GM18868 (cell line): ENCODE measurements at regions not wholly inside any gene's neighbourhood (a gene's known extent, or its start where the extent isn't known, plus 50 kb on each side); places are given as distances from the start of the nearest gene placed in this dataset.

Source experiments
- ATAC-seq: cut with Tn5 transposase; IDR thresholded peaks from one replicate; pipeline ENCODE4 v1.9.1; 2021; ENCODE audit warnings: mild to moderate bottlenecking, moderate library complexity; ENCODE audit not compliant: unreplicated experiment

DNA sequence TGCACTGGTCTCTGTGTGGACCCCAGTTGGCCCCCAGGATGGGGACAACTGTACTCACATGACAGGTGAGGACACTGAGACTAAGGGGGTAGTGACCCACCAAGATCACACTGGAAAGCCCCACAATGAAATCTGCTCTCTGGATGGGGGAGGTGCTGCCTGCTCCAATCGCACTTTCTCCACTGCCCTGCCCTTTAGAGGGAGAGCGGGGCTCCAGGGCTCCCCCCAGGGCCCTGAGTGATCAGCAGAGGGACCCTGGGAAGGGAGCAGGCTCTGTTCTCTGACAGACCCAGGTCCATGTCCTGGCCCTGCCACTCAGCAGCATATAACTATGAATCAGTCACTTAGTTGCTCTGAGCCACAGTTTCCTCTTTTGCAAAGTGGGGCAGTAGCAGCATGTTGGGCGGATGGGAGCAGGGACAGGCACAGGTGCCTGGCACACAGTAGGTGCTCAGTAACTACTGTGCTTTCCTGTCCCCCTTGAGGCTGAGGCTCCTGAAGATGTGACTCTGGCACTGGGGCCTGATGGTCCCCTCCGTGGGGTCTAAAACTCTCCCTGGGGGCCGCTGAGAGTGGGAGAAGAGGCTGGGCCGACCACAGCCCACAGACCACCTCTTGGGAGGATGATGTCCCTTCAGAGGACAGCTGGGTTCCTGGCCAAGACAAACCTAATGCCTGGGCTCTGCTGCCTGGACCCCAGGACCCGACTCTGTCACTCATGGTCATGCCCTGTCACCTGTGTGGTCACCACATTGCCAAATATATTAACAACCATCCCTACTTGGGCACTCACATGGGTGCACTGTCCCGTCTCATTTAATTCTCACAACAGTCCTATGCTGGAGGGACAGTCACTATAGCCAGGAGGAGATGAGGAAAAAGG, 222.7 kb downstream of the PTPRU start:
- no peak for ATAC-seq

DNA sequence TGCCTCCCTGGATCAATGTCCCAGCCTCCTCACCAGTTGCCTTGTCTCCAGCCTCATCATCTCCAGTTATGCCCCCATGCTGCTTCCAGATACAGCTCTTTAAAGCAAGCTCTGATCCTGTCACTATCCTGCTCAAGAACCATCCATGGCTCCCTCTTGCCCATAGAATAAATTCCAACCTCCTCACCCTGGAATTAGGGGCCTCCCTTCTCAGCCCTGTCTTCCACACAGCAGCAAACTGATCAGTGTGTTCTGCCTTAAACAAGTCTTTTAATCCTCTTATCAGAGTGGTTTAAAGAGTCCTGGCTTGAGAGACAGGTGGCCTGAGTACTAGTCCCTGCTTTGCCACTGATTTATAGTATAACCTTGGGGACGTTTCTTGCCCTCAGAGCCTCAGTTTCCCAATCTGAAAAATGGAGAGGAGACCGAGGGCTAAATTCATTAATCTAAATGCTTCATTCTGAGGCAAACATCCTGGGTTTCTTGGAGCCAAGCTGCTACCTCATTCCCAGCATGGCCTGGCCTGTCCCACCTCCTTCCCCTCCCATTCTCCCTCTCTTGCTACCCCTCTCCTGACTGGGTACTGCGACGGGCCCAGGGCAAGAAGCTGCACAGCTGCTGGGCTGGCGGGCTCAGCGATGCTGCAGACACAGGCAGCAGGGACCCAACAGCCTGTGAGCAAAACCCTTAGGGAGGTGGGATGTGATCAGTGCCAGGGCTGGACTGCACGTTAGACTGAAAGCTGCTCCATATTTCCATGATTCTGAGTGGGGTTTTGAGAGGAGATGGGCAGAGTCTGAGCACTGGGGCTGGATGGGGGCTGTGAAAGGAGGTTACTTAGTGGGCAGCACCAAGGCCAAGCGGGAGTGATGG, 221.4 kb downstream of the PTPRU start:
- no peak for ATAC-seq

DNA sequence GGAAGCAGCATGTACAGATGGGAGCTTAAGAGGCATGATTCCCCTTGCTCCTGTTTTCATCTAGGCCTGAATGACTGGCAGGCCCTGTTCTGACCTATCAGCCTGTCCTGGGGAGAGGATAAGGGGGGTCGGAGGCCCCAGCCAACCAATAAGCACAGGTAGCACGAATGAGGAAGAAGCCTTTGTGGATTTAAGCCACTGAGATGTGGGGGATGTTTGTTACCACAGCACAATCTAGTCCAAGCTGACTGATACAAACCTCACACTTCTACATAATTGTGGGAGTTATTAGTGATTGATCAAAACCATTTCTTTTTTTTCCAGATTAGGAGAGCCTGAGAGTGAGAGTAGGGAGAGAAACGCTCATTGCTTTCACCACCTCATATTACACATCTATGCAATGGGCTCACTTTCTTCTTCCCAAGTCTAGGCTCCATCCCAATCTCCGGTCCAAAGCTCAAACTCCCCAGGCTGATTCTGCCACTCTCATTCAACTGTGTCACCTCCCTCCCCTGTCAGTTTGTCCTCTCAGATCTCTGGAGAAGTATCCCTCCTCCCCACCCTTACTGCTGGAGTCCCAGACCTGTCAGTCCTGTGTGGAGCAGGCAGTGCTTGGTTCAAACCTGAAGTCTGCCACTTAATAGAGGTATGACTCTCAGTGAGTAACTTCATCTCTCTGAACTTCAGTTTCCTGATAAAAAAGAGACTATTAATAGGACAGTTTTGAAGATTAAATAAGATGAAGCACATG, 220.5 kb downstream of the PTPRU start:
- no peak for ATAC-seq

DNA sequence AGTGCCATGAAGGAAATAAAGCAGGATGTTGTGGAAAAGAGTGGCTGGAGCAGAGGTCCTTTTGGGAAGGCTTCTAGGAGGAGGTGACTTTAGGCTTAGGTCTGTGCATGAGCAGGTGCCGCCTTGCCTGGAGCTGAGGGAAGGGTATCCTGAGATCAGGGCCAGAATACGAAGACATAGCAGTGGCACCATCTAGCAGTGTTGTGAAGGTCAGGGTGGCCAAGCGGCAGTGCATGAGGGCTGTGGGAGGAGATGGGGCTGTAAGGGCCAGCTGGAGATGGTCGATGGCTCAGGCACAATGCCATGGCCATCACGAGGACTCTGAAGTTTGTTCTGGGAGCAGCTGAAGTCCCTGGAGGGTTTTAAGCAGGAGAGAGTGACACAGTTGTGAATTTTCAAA, 219.5 kb downstream of the PTPRU start:
- no peak for ATAC-seq

DNA sequence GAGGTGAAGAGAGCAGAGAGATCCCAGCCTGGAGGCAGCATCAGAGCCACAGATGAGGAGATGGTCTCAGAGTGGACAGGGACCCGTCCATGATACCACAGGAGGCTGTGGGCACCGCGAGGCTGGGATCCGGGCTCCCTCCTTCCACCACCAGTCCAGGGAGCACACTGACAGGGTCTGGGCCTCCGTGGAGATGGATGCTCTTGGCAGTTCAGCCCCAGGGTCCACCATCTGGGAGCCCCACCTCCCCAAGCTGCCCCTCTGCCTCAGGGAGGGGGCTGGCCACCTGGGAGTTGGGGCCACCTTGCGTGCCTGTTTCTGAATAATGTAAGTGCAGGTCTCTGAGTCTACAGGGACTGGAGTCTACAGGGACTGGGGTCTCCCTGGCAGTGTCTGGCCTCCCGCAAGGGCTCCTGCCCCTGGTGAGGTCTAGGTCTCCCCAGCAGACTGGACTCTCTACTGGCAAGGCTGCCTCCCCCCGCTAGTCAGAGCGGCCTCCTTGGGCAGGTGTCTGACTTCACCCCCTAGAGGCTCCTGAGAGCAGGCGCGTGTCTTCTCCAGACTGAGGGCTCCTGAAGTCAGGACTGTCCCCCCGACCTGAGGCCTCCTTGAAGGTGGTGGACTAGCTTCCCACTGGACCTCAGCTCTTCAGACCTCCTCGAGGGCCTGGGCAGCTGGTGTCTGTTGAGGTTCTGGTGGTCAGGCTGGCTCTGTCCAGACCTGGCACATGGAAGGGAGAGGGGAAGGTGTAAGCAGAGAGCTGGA, 218.5 kb downstream of the PTPRU start:
- ATAC-seq = no peak

DNA sequence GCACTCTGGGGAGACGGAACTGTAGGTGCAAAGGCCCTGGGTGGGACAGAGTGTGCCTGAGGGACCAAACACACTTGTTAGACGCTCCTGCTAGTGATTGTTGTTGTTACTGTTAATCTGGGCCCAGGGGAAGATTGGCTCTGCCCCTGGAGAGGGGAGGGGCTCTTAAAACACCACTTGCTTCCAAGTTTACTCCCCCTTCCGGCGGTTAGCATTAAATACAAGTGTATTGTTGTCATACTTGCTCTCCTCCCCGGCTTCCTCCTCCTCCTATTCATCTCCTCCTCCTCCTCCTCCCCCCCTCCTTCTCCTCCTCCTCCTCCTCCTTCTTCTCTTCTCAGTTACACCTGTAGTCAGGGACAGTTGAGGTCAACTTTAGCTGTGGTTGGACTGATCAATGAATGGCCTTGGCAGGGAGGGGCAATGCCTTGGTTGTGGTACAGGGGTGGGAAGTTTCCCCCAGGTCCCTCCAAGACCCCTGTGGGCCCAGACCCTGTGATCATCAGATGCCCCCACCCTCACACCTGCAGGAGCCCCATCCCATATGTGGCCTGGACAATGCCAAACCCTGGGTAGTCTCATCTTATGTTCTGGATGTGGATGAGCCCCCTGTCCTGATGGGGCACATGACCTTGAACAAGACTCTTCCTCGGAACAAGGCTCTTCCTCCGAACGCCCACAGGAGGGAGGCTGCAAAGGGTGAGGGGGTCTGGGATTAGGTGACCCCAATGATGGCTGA, 217.3 kb downstream of the PTPRU start:
- ATAC-seq = no peak

DNA sequence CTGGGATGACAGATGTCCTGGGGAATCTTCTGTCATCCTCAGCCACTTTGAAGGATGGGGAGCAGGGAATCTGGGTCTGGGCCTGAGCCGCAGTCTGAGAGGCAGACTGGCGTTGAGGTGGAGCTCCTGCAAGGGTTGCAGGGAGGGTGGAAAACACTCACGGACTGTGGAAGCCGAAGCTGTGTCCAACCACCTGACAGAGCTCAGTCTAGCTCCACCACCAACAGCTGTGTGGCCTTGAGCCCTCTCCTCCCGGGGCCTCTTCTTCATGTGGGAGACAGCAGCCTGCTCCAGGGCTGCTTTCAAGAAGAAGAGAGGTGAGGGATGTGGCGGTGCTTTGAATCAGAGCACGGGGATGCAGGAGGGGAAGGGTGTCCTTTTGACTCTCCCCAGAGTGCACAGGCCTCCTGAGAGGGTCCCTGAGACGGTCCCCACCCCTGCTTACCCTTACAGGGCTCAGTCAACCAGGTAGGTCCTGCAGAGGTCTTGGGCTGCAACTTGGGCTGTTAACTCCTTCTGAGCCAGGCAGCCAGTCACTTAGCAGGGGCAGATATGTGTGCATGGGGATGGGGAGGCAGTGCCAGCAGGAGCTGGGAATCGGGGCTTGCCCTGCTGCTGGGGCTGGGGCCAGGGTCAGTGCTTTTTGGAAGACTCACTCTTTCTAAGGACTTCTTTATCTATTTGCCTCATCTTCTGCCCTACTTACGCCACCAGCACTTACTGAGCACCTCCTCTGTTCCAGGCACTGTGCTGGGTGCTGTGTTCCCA, 216.3 kb downstream of the PTPRU start:
- ATAC-seq = no peak

DNA sequence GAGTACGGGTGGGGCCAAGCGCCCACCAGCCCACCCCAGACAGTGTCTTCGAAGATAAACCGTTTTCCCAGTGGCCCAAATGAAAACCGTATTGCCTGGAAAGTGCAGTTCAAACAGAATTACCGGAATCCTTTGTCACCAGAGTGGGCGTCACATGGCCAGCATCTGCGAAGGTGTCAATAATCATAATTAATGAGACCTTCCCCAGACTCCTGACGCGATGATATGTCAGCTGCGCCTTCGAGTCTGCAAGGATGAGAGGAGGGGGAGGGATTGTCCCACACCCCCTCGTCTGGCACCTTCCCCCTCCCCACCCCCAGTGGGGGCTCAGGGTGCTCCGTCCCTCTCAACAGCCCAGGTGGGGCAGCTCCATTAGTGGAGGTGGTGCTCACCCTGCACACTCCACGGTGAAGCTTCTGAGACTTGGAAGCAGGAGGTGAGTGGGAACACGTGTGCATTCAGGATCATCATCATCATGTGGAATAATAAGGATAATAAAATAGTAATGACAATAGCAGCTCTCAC, 215.1 kb downstream of the PTPRU start:
- no peak for ATAC-seq

DNA sequence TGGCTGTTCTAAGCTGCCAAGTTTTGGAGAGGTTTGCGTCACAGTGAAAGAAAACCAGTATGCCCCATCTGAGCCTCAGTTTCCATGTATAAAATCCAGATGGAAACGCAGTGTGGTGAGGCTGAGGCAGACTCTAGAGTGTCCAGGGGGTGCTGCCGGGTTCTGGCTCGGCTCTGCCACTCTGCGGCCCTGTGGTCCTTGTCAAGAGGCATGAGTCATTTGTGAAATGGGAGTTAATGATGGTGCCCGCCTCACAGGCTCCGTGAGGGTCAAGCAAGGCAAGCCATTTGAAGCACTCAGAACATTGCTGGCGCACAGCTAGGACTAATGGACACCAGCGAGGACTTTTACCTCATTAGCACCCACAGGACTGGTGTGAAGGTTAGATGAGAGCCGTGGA, 214.3 kb downstream of the PTPRU start:
- no peak for ATAC-seq

DNA sequence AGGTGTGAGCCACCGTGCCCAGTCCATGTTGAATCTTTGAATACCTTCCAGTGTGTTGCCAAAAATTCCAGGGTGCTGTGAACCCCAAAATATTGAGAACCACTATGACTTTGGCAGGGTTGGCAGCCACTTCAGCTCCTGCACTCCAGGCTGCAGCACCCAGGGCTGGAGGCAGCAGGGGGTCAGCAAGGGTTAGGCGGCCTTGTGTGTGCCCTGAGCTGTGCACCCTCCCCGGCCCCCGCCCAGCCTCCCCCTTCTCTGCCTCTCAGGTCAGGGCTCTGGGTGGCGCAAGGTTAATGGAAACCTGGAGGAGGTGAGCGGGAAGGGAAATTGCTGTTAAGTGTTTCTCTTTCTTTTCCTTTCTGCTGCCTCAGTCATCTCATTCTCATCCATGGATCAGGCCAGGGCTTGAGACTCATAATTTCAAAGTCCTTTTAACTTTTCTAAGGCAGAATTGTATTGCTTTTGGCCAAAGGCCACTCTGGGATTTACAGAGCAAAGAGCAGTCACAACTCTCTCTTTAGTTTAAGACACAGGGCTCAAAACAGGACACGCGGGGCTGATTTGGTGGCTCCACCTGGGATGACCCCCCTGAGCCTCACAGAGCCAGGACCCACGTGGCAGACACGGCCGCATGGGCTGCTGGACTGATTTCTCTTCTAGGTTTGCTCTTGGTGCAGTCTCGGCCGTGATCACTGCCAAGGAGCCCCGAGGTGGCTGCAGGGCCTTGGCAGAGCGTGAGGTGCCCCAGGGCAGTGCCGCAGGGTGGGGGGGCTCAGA, 212.3 kb downstream of the PTPRU start:
- ATAC-seq = no peak

DNA sequence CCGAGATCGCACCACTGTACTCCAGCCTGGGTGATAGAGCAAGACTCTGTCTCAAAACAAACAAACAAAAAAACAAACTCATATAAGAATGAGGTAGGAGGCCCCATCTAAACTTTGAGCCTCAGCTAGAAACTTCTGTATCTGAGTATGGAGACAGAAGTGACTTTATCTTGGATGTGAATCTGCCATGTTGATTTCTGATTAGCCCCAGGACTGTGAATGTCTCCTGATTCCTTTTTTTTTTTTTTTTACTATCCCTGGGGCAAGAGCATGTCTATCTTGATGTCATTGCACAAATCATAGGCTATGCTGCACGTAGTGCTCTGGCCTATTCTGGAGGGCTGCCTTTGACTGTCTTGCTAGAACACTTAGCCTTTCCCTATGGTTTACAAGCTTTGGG, 211.0 kb downstream of the PTPRU start:
- ATAC-seq = no peak

DNA sequence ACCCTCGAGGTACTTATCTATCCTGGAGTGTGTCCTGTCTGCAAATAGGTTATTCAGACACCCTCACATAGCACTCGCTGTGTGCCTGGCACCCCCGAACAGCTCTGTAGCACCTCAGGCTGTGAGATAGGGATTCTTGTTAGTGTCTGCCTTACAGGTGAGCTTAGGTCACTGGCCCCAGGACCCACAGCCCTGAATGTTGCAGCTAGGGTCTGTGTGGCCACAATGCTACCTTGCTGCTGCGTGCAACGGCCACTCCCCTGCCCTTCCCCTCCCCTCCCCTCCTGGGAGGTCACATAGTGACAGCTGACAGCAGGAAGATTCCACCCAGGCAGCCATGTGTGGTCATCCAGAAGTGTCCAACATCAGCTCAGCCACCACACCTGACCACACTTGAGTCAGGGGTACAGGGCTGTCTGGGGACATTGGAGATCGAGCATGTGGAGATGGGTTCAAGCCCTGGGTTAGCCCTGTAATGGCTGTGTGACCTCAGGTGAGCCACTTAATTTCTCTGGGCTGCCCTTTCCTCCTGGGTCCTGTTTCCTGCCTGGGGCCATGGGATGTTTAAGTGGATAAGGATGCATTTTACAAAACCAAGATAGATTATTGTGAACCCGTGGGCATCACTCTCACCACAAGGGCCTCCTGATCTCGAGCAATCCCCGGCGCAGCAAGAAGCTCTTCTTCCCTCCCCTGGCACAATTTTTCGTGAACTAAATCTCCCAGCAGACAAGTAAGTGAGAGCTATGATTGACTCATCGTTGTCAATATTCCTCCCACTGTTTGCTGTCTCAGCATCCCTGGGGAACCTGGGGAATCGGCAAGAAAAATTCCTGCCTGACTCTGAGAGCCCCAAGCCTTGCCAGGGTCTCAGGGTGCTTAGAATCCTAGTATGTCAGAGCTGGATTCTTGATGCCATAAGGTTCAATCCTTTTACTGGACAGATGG, 208.7 kb downstream of the PTPRU start:
- ATAC-seq = no peak

DNA sequence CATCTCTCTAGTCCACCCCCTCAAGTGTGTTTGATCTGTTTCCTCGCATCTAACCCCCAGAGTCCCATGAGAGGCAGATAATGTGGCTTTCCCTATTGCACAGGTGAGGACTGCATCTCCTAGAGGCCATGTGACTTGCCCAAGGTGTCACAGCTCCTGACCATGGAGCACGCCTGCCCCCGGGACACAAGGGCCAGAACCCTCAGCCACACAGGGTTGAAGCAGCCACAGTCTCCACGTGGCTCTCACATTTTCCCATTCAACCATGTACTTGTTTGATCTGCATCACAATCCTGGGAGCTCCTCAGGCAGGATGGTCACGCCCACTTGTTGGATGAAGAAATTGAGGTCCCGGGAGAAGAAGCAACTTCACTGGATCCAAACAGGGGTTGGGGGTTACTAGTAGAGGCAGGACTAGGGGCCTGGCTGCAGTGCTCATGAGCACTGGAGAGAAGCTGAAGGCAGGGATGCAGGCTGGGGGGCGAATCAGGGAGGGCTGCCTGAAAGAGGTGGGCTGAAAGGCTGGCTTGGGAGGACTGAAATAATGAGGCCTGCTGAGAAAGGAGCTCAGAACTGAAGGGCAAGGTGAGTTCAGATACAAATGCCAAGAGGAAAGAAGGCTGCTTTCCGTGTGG, 207.9 kb downstream of the PTPRU start:
- ATAC-seq = no peak

DNA sequence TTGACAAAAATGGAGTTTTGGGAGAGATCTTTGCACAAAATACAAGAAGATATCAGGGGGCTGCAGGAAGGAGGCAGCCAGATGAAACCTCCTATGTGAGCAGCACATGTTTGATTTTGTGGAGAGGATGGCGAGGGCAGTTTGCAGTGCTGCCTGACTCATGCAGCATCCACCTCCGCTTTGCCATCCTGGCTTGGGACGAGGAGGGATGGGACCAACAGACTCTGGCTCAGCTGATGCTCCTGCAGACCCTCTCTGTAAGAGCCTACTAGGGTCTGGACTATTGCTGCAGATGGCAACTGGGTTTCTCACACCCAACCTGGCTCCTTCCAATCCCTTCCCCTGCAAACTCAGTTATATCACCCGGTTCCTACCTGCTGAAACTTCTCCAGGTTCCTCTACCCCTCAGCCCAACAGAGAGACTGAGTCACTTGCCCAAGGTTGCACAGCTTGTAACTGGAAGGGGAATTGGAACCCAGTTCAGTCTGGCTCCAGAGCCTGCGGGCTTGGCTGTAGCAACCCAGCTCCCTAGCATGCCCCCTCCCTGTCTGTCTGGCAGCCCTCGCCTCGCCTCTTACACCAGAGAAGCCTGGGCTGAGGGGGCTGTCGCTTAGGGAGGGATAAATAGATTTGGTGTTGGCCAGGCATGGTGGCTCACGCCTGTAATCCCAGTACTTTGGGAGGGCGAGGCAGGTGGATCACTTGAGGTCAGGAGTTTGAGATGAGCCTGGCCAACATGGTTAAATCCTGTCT, 205.8 kb downstream of the PTPRU start:
- ATAC-seq = no peak

DNA sequence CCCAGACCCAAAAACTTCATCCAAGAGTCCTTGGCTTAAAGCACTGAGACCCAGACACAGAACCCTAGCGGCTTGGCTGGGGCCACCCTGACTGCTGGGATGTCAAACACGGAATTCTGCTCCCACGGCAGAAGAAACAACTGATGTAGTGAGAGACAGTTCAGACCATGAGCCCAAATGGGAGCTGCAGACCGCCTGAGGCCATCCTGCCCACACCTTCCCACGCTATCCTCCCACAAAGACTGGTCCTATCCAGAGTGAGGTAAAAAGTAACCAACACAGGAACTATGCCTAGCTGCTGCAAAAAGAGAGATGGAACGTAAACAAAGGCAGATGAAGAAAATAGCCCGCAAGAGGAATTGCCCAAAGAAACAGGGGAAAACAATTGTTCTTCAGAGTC, 203.3 kb downstream of the PTPRU start:
- no peak for ATAC-seq

DNA sequence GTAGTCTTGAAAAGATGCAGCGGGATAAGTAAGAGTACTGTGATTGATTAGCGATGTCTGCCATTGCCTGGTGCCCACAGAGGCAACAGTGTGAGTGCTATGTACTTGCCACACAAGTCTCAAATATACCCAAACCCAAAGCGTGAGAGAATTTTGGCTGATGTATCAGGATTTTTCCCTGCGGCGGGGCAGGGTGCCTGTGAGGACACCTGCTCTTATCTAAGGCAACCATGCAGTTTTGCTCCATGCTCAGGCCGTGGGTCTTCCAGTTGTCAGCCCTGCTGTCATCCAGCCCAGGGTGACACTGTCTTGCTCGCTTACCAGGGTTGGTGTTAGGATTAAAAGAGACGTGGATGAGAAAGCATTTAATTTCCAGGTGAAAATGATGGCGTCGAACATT, 202.7 kb downstream of the PTPRU start:
- no peak for ATAC-seq
